Endothelial cell of umbilical vein (primary cell): ENCODE measurements at regions not wholly inside any gene's neighbourhood (a gene's known extent, or its start where the extent isn't known, plus 50 kb on each side); places are given as distances from the start of the nearest gene placed in this dataset.
"Not testable (repeated sequence)": the region's sequence is repeated elsewhere in the genome, so short reads cannot be mapped to it uniquely, and the experiment has no call there.

Experiments used
- CTCF ChIP-seq, 2 donors: IDR thresholded peaks; 1 replicate in 1 of 2; 2 replicates in 1 of 2; pipeline ENCODE4 v1.5.1; 2011; ENCODE audit warnings: low read length in 2 of 2, mild to moderate bottlenecking in 2 of 2, moderate library complexity in 2 of 2, control low read depth in 1 of 2, inconsistent platforms in 1 of 2, low read depth in 1 of 2; ENCODE audit not compliant: insufficient read depth in 1 of 2; ENCODE audit errors: extremely low read depth in 1 of 2
- EZH2 ChIP-seq: IDR thresholded peaks from 2 replicates; pipeline ENCODE4 v1.6.1; 2012; ENCODE audit warnings: borderline replicate concordance, low read depth, mild to moderate bottlenecking, moderate library complexity, low read length, inconsistent platforms; ENCODE audit not compliant: severe bottlenecking
- JUN ChIP-seq: IDR thresholded peaks from 2 replicates; pipeline ENCODE4 v1.6.1; 2011; ENCODE audit warnings: borderline replicate concordance, low read depth; ENCODE audit not compliant: insufficient read length, insufficient read depth
- POLR2A ChIP-seq: IDR thresholded peaks from 2 replicates; pipeline ENCODE4 v1.6.1; 2012; ENCODE audit warnings: low read depth, mild to moderate bottlenecking, control low read depth, low read length
- POLR2AphosphoS5 ChIP-seq: IDR thresholded peaks from 2 replicates; pipeline ENCODE4 v1.6.1; 2012; ENCODE audit warnings: low read depth, mild to moderate bottlenecking, control low read depth, low read length, moderate library complexity; ENCODE audit not compliant: insufficient read depth

- TF ChIP-seq CTCF (IDR thresholded peaks at IDR 0.05; ENCODE audit: extremely low read depth in 1 of 2, insufficient read depth in 1 of 2, low read depth in 1 of 2, low read length in 2 of 2); EZH2; POLR2A; POLR2AphosphoS5; JUN: not testable (repeated sequence)
Observed at GRCh38 chr1:115510226-115510625, 131.5 kb upstream of the VANGL1 start.
